Parathyroid adenoma (tissue), 2 donors: ENCODE measurements at regions not wholly inside any gene's neighbourhood (a gene's known extent, or its start where the extent isn't known, plus 50 kb on each side); places are given as distances from the start of the nearest gene placed in this dataset.

Source experiments
- H2AFZ ChIP-seq: fragments of 300-600 bp; sonication (generic); one replicate; pipeline ENCODE4 v1.7.0; 2017; ENCODE audit warnings: antibody characterized with exemption, mild to moderate bottlenecking
- H3K27ac ChIP-seq: fragments of 300-600 bp; sonication (generic); one replicate; pipeline ENCODE4 v1.7.0; 2017
- H3K27me3 ChIP-seq: fragments of 300-600 bp; sonication (generic); one replicate; pipeline ENCODE4 v1.7.0; 2017; ENCODE audit warnings: low read length; ENCODE audit not compliant: control insufficient read depth, insufficient read depth
- H3K36me3 ChIP-seq: fragments of 300-600 bp; sonication (generic); one replicate; pipeline ENCODE4 v1.7.0; 2017; ENCODE audit warnings: low read length; ENCODE audit not compliant: control insufficient read depth, insufficient read depth
- H3K4me1 ChIP-seq: fragments of 300-600 bp; sonication (generic); one replicate; pipeline ENCODE4 v1.7.0; 2017; ENCODE audit warnings: control low read depth
- H3K4me2 ChIP-seq: fragments of 300-600 bp; sonication (generic); one replicate; pipeline ENCODE4 v1.7.0; 2017; ENCODE audit warnings: low read length
- H3K4me3 ChIP-seq: fragments of 300-600 bp; sonication (generic); one replicate; pipeline ENCODE4 v1.7.0; 2017; ENCODE audit warnings: low read depth, low read length
- H3K79me2 ChIP-seq: fragments of 300-600 bp; sonication (generic); one replicate; pipeline ENCODE4 v1.7.0; 2017; ENCODE audit warnings: control low read depth
- H3K9ac ChIP-seq: fragments of 300-600 bp; sonication (generic); one replicate; pipeline ENCODE4 v1.7.0; 2017; ENCODE audit warnings: mild to moderate bottlenecking
- H3K9me3 ChIP-seq: fragments of 300-600 bp; sonication (generic); one replicate; pipeline ENCODE4 v1.7.0; 2017; ENCODE audit warnings: low read length; ENCODE audit not compliant: control insufficient read depth
- CTCF ChIP-seq: fragments of 300-600 bp; sonication (generic); IDR thresholded peaks from one replicate; pipeline ENCODE4 v1.7.0; 2017; ENCODE audit warnings: antibody characterized with exemption, mild to moderate bottlenecking
- donor health status: primary hyperparathyroidism.

DNA sequence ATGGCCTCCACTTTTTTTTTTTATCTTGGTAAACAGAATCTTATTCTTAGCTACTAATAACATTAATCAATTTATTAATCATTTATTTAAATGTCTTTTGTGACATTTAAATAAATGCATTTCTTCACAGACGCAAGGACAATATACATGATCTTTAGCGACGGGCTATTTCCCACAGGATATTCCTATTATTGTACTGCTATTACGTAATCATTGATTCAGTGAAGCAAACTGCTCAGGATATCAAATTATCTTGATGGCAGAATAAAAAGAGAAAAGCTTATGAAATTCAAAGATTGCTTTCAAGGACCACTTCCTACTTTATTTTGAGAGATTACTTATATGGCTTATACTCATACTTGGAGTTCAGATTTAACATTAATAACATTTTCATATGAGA is 114.1 kb downstream of the FAM9B start:
- Histone ChIP-seq H3K4me1 (no peaks in the 10 kb centered on the region), H3K27me3 (no peaks in the 10 kb centered on the region), H3K79me2 (no peaks in the 10 kb centered on the region), H3K27ac (no peak overlapping the region), H3K4me3 (no peak overlapping the region), H3K9me3 (no peaks in the 10 kb centered on the region), H3K9ac (no peak overlapping the region), H3K36me3 (no peaks in the 10 kb centered on the region), H2AFZ (no peak overlapping the region), H3K4me2 (no peak overlapping the region)
- no peak for TF ChIP-seq CTCF

DNA sequence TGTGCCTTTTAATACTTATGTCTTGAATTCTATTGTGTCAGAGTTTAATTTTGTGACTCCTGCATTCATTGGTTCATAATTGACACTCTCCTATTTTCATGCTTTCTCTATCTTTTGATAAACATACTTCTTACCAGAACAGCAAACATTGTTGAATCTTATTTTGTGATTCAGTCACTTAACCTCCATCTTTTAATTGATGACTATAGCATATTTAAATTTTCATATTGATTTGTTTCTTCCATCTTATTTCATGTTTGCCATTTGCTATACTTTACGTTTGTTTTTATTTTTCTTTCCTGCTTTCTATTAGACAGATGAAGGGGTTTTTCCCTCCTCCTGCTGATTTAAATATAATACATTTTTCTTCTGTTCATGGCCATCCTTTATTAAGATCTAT is 115.5 kb upstream of the FAM9A start:
- no peaks in the 10 kb centered on the region for H3K36me3 ChIP-seq
- H3K27ac ChIP-seq: no peak overlapping the region
- no peak overlapping the region for H3K9ac ChIP-seq
- TF ChIP-seq CTCF: no peak
- no peak overlapping the region for H3K4me3 ChIP-seq
- no peak overlapping the region for H3K4me2 ChIP-seq
- no peak overlapping the region for H2AFZ ChIP-seq
- no peaks in the 10 kb centered on the region for H3K79me2 ChIP-seq
- no peaks in the 10 kb centered on the region for H3K4me1 ChIP-seq
- no peaks in the 10 kb centered on the region for H3K27me3 ChIP-seq
- H3K9me3 ChIP-seq: no peaks in the 10 kb centered on the region

DNA sequence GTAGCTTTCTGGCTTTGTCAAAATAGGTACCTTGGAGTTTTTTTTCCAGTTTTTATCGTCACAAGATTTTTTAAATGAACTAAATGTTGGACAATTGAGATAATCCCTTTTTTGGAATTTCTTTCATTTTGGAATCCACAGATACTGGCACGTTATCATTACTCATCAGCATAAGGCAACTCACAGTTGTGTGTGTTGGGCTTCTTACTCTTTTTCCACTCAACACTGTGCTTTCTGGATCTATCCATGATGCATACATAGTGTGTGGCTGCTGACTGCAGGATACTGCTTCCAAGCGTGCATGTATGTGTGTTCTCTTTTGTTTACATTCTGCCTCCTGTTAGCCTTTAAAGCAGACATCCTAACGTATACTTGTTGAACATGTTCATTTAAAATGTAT is 113.5 kb upstream of the FAM9A start:
- TF ChIP-seq CTCF: no peak
- no peaks in the 10 kb centered on the region for H3K9me3 ChIP-seq
- peaks cover 6% of the 10 kb centered on the region for H3K4me1 ChIP-seq
- no peaks in the 10 kb centered on the region for H3K79me2 ChIP-seq
- no peaks in the 10 kb centered on the region for H3K36me3 ChIP-seq
- H3K4me3 ChIP-seq: no peak overlapping the region
- no peaks in the 10 kb centered on the region for H3K27me3 ChIP-seq
- no peak overlapping the region for H3K9ac ChIP-seq
- H3K4me2 ChIP-seq: no peak overlapping the region
- H3K27ac ChIP-seq: no peak overlapping the region
- H2AFZ ChIP-seq: no peak overlapping the region

DNA sequence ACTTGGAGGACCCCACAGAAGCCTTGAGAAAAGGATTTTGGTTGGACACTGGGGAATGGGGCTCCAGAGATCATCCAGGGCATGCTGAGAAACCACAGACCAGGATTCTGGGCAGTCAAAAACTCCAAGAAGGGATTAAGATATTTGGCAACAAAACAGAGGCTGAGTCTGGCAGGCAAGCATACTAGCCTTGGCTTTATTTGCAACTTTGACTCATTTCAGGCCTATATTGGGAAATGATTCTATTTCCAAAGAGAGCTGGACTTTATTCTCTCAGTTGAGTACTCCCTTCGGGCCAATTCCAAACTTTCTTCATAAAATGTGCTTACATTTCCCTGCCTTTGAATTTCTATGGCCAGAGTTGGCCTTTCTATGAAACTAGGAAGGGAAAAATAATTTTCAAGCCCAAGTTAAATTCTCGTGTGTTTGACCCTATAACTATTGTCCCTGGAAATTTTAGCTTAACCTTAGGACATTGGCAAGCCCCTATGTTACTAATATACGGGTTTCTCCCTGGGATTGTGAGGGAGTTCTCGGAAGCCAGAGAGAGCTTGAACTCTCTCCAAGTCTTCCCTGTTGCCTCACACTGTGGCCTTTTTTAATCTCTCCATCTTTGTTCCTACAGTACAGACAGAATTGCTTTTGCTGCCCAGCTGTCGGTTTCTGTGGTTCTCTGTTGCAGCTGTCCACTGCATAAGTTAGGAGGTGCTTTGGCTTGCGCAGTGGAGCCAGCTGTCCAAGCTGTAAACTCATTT is 112.6 kb upstream of the FAM9A start:
- no peak overlapping the region for H3K4me3 ChIP-seq
- no peak for TF ChIP-seq CTCF
- no peak overlapping the region for H3K9ac ChIP-seq
- H3K4me1 ChIP-seq: peaks cover 6% of the 10 kb centered on the region
- no peaks in the 10 kb centered on the region for H3K9me3 ChIP-seq
- H3K4me2 ChIP-seq: no peak overlapping the region
- H3K79me2 ChIP-seq: no peaks in the 10 kb centered on the region
- H3K27ac ChIP-seq: no peak overlapping the region
- H3K27me3 ChIP-seq: no peaks in the 10 kb centered on the region
- H2AFZ ChIP-seq: no peak overlapping the region
- H3K36me3 ChIP-seq: no peaks in the 10 kb centered on the region

DNA sequence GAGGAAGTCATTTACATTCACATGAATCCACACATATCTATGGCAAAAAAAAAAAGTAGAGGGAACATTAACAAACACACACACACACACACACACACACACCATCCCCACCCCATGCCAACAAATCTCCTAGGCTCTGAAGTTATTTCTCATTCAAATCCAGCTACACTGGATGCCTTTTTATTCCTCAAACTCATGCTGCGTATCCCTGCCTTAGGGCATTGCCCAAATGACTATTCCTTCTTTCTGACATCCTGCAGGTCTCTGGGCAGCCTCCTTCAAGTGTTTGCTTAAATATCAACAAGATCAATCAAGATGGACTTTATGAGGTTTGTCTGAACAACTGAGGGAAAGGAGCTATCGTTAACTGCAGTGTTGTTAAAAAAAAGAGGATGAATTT is 106.5 kb upstream of the FAM9A start:
- H3K4me3 ChIP-seq: no peak overlapping the region
- TF ChIP-seq CTCF: no peak
- H2AFZ ChIP-seq: no peak overlapping the region
- H3K4me2 ChIP-seq: no peak overlapping the region
- no peaks in the 10 kb centered on the region for H3K36me3 ChIP-seq
- H3K27me3 ChIP-seq: no peaks in the 10 kb centered on the region
- H3K27ac ChIP-seq: no peak overlapping the region
- peaks cover 9% of the 10 kb centered on the region for H3K4me1 ChIP-seq
- no peaks in the 10 kb centered on the region for H3K9me3 ChIP-seq
- no peak overlapping the region for H3K9ac ChIP-seq
- no peaks in the 10 kb centered on the region for H3K79me2 ChIP-seq
